NCI-H526 (cell line): ENCODE measurements at regions not wholly inside any gene's neighbourhood (a gene's known extent, or its start where the extent isn't known, plus 50 kb on each side); places are given as distances from the start of the nearest gene placed in this dataset.
"Not testable (repeated sequence)": the region's sequence is repeated elsewhere in the genome, so short reads cannot be mapped to it uniquely, and the experiment has no call there.

Experiments used
- DNase-seq, 2 experiments: peaks; one replicate each; lab custom pipeline; 2025; lab: John Stamatoyannopoulos, UW

DNA sequence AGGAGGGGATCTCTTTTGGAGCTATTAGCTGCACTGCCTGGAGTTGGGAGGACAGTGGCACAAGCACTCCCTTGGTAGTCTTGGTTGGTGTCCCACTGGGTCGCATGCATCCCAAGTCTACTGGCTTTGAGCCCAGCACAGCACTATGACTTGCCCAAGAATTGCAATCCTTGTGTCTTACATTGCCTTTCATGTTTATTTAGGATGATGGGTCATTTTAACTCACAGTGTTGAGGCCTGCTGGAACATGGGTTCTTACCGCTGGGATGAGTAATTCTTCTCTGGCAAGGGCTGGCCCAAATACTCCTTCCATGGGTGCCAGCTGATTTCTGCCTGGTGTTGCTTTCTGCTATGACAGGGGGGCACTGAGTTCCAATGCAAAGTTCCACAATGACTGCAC lies 185.5 kb downstream of the TEX13C start:
- DNase-seq: no peak

DNA sequence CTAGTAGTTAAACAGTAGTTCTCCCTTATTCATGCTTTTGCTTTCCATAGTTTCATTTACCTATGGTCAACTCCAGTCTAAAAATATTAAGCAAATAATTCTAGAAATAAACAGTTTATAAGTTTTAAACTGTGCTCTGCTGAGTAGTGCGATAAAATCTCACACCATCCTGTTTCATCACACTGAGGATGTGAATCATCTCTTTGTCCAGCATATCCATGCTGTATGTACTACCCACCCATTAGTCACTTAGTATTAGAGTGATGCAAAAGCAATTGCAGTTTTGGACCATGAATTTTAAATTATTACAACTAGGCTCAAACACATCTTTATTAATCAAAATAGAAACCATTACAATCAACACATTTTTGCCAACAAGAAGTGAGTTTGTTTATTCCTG lies 187.4 kb downstream of the TEX13C start:
- DNase-seq: no peak

DNA sequence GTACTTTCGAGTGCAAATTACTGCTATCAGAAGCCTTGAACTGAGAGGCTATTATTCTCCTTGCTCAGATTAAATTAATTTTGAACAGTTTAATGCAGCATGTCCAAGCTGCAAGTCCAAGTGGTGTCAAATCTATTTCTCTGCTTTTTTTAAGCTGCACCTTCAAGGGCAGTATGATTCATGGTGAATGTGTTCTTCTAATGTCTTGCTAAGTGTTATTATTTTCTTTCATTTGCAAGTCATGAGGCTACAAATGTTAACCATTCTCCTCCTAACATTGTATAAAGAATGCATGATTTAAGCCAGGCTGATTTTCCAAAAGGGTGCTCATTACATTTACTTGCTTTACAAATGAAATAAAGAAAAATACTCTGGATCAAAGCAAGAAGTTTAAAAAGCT lies 200.4 kb downstream of the TEX13C start:
- DNase-seq: no peak

DNA sequence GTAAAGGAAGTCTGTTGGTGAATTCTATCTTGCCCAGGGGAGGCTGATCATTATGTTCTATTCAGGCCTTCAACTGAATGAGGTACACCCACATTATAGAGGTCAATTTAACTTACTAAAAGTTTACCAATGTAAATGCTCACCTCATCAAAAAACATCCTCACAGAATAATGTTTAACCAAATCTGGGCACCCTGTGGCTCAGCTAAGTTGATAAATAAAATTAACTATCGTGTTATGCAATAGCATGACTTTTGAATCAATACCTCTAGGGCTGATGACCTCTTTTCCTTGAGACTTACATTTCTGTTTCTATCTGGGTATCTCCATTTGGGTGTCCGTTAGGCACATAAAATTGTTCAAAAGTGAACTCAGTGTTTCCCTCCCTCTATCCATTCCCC lies 203.1 kb downstream of the TEX13C start:
- no peak for DNase-seq

DNA sequence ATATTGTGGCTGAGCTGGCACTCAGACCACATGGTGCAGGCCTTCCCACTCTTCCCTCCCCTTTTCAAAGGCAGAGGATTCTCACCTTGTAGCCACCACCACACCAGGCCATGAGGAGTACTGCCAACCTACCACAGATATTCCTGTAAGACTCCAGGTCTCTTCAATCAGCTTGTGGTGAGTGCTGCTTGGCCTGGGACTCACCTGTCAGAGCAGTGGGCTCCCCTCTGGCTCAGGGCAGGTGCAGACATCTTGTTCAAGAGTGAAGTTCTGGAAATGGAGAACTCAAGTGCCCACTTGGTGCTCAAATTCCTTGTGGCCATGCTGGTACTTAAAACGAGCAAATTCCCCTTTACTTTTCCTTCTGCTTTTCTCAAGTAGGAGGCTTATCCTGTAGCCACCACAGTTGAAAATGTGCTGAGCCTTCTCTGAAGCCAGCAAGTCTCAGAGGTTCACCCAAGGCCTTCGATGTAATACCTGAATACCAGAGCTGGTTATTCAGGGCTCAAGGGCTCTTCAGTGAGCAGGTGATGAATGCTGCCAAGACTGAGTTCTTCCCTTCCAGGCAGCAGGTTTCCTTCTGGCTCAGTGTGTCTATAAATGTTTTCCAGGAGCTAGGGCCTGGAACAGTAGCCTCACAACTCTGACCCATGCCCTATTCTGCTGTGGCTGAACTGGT lies 212.9 kb downstream of the TEX13C start:
- DNase-seq: no peak

DNA sequence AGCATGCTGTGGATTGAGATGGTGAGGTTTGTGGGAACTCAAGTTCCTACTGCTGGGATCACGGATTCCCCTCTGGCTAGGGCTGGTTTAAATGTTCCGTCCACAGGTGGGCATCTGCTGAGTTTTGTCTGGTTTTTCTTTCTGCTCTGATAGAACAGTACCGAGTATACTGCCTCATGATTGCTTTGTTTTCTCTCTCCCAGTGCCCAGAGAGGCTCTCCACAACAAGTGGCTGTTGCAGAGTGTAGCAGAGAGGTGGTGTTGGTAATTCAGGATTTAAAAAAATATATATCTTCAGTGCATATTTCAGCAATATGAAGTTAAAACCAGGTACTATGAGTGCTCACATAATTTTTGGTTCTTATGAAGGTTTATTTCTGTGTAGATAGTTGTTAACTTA lies 213.7 kb downstream of the TEX13C start:
- DNase-seq: no peak

DNA sequence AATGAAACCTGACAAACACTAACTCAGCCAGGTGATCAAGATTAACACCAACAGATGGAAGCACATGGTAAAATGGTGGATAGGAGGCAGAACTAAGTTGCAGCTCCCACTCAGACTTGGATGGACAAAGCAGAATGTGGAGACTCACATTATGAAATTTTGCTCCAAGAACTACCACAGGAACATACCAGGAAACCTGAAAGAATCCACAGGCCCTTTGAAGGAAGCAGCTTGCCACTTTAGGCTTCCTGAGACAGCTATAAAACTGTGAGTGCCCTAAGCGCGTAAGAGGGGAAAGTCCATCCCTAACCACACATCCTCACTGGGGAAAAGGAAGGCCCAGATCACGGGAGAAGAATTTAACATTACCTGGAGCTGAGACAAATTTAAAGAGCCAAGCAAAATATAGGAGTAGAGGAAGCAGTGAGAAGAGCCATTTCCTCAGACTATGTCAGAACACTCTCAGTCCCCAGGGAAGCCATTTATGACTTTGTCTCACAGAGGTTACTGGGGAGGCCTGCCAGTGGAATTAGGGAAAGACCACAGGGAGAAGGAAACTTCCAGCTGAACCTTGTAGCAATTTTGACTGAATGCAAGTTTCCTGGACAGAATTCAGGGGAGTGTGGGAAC lies 224.5 kb downstream of the TEX13C start:
- no peak for DNase-seq

DNA sequence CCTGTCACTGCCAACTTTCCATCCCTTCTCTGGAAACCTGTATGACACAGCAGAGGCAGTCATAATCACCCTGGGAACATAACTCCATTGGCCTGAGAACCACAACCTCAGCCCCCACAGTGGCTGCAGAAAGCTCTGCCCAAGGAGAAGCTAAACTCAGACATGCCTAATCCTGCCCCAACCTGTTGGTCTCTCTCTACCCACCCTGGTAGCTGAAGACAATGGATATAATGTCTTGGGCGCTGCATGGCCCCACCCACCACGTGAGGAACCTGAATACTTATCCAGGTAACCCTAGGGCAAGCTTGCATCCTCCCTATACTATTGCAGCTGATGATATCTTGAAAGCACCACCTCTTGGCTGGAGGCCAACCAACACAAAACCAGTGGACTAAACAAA lies 225.2 kb downstream of the TEX13C start:
- no peak for DNase-seq

DNA sequence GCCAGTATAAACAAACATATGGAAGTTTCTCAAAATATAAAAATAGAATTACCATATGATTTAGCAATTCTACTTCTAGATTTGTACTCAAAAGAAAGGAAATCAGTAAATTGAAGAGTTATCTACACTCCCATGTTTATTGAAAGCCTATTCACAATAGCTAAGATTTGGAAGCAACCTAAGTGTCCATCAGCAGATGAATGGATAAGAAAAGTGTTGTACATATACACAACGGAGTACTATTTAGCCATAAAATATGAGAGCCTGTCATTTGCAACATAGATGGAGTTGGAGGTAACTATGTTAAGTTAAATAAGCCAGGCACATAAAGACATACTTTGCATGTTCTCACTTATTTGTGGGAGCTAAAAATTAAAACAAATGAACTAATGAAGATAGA lies 257.8 kb downstream of the TEX13C start:
- DNase-seq: no peak

DNA sequence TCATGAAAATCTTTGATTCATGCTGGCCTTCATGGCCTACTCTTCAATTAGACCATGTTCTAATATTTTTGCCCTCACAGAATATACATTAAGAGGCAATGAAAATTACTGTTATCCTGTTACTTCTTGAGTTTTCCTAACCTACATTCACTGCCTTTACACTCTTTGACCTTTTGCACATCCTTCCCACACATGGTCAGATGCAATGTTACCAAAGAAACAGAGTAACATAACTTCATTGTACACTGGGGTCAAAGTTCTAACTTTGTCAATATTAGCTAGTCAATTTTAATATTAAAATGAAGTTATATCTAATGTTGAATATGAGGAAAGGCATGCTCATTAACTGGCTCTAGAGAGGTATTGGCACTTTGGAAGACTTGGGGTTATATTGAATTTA lies 284.8 kb downstream of the TEX13C start:
- DNase-seq: no peak

DNA sequence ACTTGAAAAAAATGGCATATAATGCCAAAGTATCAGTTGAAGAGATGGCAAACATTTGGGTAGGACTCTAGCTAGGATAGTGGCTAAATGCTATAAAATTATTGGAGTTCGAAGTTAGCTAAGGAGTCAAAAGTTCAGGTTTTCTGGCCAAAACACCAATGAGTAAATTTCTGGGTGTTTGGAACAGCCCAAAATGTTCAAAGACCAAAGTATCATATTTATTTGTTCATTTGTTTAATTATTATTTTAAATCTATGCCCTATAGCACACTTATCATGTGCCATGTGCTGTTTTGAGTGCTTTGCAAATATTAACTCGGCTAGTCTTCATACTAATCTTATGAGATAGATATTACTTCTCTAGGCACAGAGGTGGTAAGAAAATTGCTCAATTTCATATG lies 285.5 kb downstream of the TEX13C start:
- no peak for DNase-seq

DNA sequence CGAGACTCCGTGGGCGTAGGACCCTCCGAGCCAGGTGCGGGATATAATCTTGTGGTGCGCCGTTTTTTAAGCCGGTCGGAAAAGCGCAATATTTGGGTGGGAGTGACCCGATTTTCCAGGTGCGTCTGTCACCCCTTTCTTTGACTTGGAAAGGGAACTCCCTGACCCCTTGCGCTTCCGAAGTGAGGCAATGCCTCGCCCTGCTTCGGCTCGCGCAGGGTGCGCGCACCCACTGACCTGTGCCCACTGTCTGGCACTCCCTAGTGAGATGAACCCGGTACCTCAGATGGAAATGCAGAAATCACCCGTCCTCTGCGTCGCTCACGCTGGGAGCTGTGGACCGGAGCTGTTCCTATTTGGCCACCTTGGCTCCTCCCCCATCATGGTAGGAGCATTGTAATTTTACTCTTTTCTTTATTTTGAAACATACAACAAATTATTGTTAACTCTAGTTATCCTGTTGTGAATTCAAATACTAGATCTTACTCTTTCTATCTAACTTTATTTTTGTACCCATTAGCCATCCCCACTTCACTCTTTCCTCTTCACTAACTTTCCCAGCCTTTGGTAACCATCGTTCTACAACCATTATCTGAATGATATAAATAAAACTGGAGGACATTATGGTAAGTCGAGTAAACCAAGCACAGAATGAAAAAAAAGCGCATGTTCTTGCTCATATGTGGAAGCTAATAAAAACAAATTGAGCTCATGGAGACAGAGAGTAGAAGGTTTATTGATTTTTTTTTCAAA lies 295.1 kb downstream of the TEX13C start:
- DNase-seq: not testable (repeated sequence)

DNA sequence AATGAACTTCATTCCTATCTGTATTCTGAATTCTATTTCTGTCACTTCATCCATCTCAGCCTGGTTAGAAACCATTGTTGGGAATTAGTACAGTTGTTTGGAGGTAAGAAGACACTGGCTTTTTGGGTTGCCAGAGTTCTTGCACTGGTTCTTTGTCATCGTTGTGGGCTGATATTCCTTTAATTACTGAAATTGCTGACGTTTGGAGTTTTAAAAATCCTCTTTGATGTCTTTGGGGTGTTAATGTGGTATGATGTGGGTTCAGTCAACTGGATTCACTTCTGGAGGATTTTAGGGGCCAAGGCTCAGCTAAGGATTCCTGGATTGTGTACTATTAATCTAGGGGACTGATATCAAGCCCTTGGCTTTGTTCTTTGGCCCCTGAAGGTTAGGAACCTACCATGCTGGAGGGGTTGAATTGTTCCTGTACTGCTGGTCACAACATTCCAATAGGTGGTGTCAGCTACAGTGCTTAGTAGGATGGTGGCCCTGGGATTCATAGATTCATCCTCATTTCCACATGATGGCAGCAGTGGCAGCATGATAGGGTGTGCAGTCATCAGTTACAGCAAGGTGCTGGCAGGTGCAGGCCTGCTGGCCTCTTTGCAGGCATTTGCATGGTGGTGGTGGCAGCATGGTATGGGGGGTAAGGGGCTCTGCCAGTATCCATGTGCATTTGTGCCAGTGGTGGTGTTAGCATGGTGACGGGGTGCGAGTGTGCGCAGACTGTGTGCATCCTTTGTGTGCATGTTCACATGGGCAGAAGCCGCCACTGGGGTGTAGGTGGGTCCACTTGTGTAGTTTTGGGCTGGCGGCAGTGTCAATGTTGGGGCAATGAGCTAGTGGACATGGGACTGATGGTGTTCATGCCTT lies 301.3 kb downstream of the TEX13C start:
- no peak for DNase-seq

DNA sequence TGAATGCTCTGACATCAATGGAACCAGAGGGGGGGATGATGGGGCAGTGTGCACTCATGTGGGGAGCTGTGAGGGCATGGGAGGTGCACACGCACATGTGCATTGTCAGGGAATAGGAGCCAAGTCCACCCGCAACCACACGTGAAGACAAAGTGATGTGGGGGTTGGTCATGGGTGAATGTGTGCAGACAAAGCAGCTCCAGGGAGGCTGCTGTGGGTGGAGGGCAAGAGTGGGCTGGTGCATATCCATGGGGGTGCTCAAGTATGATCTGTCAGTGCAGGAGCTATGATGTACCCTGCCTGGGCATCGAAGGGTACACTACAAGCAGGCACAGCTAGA lies 301.9 kb downstream of the TEX13C start:
- no peak for DNase-seq

DNA sequence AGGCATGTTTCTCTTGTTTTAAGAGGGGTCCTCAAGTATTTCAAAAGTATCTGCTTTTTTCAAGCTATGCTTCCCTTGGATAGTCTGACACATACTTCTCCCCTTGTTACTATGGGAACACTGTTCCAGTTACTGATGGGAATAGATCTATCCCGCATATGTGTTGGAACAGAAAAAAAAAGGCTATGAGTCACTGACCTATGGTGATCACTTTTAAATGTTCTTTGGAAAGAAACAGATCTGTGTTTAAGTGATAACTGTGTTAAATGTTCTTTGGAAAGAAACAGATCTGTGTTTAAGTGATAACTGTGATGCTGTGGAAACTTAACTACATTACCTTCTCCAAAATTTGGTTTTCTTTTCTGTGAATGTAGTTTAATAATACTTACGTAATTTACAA lies 303.2 kb downstream of the TEX13C start:
- no peak for DNase-seq

DNA sequence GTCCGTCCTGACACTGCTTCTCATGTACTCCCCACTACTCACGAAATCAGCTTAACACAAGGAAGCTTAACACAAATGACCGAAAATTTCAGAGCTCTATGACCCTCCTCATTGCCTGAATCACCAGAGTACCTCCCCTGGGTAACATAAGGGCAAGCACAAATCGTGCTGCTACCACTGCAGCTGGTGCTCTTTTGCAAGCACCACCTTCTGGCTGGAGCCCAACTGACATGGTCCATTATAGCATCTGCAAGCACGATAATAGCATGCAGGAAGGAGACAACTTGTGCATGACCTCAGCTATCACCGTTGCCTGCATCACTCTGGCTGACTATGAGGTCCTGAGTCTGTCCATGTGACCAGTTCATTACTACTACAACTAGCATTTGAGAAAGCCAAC lies 308.0 kb downstream of the TEX13C start:
- no peak for DNase-seq

DNA sequence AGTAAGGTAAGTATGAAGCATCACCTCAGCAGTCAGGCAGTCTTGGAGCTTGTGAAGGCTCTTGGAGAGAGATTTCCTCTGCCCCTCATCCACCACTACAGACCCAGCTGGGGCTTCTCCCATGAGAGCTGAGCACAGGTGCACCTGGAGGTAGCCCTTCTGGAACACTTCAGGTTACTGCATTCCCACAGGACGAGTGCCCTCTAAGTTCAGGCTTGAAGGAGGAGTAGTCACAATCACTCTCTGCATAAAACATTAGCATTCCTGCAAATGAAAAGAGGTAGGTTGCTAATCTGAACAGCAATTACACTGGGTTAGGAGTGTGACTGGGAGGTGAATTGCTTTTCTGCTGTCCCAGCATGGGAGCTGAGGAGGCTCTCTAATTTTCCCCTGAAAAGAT lies 308.8 kb downstream of the TEX13C start:
- DNase-seq: no peak

DNA sequence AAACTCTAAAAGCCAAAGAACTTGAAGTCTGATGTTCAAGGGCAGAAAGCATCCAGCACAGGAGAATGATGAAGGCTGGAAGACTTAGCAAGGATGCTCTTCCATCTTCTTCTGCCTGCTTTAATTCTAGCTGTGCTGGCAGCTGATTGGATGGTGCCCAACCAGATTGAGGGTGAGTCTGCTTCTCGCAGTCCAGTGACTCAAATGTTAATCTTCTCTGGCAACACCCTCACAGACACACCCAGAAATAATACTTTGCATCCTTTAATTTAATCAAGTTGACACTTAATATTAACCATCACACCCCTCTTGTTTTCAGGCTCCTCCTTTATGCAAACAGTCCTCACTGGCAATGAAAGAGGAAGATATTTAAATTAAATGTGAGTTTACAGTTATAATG lies 321.7 kb downstream of the TEX13C start:
- no peak for DNase-seq

DNA sequence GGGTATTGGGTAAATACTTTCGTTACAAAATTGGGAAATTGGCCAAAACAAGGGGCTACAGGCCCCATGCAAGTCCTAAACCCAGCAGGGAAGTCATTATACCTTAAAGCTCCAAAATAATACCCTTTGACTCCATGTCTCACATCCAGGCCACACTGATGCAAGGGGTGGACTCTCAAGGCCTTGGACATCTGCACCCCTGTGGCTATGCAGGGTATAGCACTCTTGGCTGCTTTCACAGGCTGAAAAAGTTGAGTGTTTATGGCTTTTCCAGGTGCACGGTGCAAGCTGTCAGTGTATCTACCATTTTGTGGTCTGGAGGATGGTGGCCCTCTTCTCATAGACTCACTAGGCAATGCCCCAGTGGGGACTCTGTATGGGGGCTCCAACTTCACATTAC lies 326.5 kb downstream of the TEX13C start:
- DNase-seq: peak in 1 of 2 experiments; percentile 3

DNA sequence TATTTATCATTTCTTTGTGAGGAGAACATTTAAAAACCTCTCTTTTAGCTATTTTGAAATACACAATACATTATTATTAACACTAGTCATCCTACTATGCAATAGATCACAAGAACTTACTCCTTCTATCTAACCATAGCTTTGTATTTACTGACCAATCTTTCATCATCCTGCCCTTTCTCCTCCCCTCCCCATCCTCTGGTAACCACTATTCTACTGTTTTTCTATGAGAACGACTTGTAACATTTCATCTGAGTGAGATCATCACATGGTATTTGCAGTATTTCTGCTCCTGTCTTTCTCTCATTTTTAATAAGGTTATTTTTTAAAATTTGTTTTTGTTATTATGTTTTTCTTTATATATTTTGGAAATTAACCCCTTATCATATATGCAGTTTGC lies 331.8 kb downstream of the TEX13C start:
- no peak for DNase-seq

DNA sequence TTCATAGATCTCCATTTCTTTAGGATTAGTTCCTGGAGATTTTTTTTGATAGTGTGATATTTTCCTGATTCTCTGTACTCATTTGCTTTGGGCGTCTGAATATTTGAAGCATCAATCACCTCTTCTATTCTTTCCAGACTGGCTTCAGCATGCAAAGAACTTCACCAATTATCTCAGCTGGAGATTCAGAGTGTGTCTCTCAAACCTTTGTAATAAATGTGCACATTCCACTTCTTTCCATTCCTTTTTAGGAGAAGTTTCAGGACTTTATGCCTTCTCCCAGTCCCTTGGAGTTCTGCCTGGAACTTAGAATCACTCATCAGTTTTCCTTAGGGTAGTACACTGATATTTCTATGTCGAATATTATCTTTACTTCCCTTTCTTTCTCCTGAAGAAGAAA lies 334.8 kb downstream of the TEX13C start:
- DNase-seq: no peak

DNA sequence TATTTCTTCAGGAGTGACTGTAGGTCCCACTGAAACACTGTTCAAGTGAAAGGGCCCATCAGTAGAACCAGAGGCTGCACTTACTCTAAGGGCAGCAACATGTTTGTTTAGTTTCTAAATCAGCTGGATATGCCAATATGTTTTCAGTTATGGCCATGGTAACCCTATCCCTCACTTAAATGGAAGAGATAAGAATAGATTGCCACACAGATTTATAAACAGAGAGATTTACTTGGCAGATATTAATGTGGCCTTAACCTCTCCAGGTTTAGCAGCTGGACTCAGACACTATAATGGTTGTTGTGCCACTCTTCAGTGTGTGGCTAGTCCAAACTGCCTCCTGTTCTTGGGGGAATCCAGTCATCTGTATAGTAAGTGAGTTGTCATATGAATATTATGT lies 354.1 kb downstream of the TEX13C start:
- DNase-seq: no peak

DNA sequence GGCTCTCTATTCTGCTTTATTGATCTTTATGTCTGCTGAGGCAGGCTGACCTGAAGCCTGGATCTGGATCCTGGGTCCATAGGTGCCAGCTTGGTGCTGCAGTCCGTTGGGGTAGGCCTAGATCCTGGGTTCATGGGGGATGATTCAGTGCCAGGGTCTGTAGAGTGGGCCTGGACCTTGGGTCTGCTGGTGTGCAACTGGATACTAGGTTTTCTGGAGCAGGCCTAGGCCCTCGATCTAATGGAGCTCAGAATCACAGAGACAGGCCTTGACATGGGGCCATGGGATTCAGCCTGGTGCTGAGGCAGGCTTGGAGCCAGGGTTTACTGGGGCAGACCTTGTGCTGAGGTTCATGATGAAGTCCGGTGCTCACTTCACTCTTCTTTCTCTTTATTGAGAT lies 358.6 kb downstream of the TEX13C start:
- no peak for DNase-seq
